A673 (cell line): ENCODE measurements at regions not wholly inside any gene's neighbourhood (a gene's known extent, or its start where the extent isn't known, plus 50 kb on each side); places are given as distances from the start of the nearest gene placed in this dataset.

Experiments used
- BruUV-seq: library from RNA; stranded (reverse); fragments of 400-500 nt; replicated peaks from 2 replicates; lab custom pipeline; 2021; lab: Mats Ljungman, UMichigan
- CTCF ChIA-PET: fragments of 300-600 bp; sonication (Branson Sonifier 250); formaldehyde crosslinking; loops from one replicate; lab custom pipeline; 2022; ENCODE audit warnings: antibody characterized with exemption; lab: Charles Lee
- POLR2A ChIA-PET: fragments of 300-600 bp; sonication (Branson Sonifier 250); formaldehyde crosslinking; loops from one replicate; lab custom pipeline; 2022; ENCODE audit warnings: antibody characterized with exemption; ENCODE audit not compliant: low non-redundant PET; lab: Charles Lee
- DNase-seq: peaks from one replicate; pipeline ENCODE4 v3.0.0-alpha.2; 2015; ENCODE audit warnings: low spot score
- H3K27ac ChIP-seq: fragments of 200-600 bp; sonication (generic); 2 replicates; pipeline ENCODE4 v1.5.1; 2016; ENCODE audit warnings: mixed run types, low read depth, mild to moderate bottlenecking, mixed read lengths, antibody characterized with exemption, low read length; ENCODE audit not compliant: poor library complexity, severe bottlenecking
- H3K27me3 ChIP-seq: fragments of 200-600 bp; sonication (generic); replicated peaks from 2 replicates; pipeline ENCODE4 v1.6.1; 2017; ENCODE audit warnings: mixed run types, low read depth, mild to moderate bottlenecking, mixed read lengths, antibody characterized with exemption, low read length; ENCODE audit not compliant: insufficient read depth, poor library complexity
- H3K36me3 ChIP-seq: fragments of 200-600 bp; sonication (generic); 2 replicates; pipeline ENCODE4 v1.6.1; 2016; ENCODE audit warnings: mixed run types, mild to moderate bottlenecking, mixed read lengths, antibody characterized with exemption, low read length; ENCODE audit not compliant: insufficient read depth, poor library complexity, severe bottlenecking
- H3K4me1 ChIP-seq: fragments of 200-600 bp; sonication (generic); 2 replicates; pipeline ENCODE4 v1.6.1; 2017; ENCODE audit warnings: mixed run types, mild to moderate bottlenecking, mixed read lengths, antibody characterized with exemption, low read length; ENCODE audit not compliant: insufficient read depth, poor library complexity, severe bottlenecking
- H3K4me3 ChIP-seq: fragments of 200-600 bp; sonication (generic); 2 replicates; pipeline ENCODE4 v1.5.1; 2016; ENCODE audit warnings: low read depth, mixed run types, mild to moderate bottlenecking, mixed read lengths, low read length; ENCODE audit not compliant: poor library complexity, severe bottlenecking
- H3K9me3 ChIP-seq: fragments of 200-600 bp; sonication (generic); 2 replicates; pipeline ENCODE4 v1.6.1; 2016; ENCODE audit warnings: mixed run types, low read depth, mild to moderate bottlenecking, mixed read lengths, antibody characterized with exemption, low read length; ENCODE audit not compliant: poor library complexity, severe bottlenecking
- CTCF ChIP-seq: fragments of 300-800, 200-600 bp; sonication (generic); conservative IDR thresholded peaks from 2 replicates; pipeline ENCODE4 v1.5.1; 2017; ENCODE audit warnings: low read depth, mild to moderate bottlenecking, antibody characterized with exemption, low read length, moderate library complexity, mixed read lengths
- EZH2 ChIP-seq: fragments of 200-600 bp; sonication (generic); IDR thresholded peaks from 2 replicates; pipeline ENCODE4 v1.6.1; 2017; ENCODE audit warnings: borderline replicate concordance, low read depth, mild to moderate bottlenecking, mixed read lengths, antibody characterized with exemption, low read length; ENCODE audit not compliant: poor library complexity, severe bottlenecking
- intact Hi-C: fragments of 100-400 bp; cut with micrococcal nuclease; formaldehyde crosslinking; loops from one replicate; pipeline ENCODE4 v1.10.0; 2022; ENCODE audit not compliant: unreplicated experiment

- BruUV-seq, result no TSS peak
- Histone ChIP-seq H3K4me3 (no peak overlapping the region), H3K27me3 (no peaks in the 10 kb centered on the region), H3K9me3 (no peaks in the 10 kb centered on the region), H3K36me3 (no peaks in the 10 kb centered on the region), H3K4me1 (no peaks in the 10 kb centered on the region), H3K27ac (no peak overlapping the region)
- DNase-seq, result no peak
- TF ChIP-seq CTCF (no peak), EZH2 (no peak)
- POLR2A ChIA-PET, result no interaction called here
- intact Hi-C loops, result no loop called here
- CTCF ChIA-PET, result no interaction called here
Observed at GRCh38 chr18:75533950-75534349, 106.4 kb upstream of the SMIM21 start.

GRCh38 chr18:75533209-75533608 is 105.7 kb upstream of the SMIM21 start:
- no peak overlapping the region for H3K27ac ChIP-seq
- CTCF ChIA-PET, result no interaction called here
- intact Hi-C loops, result no loop called here
- no TSS peak for BruUV-seq
- no peak for DNase-seq
- H3K36me3 ChIP-seq, result no peaks in the 10 kb centered on the region
- H3K9me3 ChIP-seq, result no peaks in the 10 kb centered on the region
- POLR2A ChIA-PET, result no interaction called here
- no peaks in the 10 kb centered on the region for H3K4me1 ChIP-seq
- H3K4me3 ChIP-seq, result no peak overlapping the region
- H3K27me3 ChIP-seq, result no peaks in the 10 kb centered on the region
- no peak for TF ChIP-seq EZH2

- CTCF ChIA-PET, result no interaction called here
- no peak overlapping the region for H3K27ac ChIP-seq
Observed at GRCh38 chr18:75531851-75532459, 104.5 kb upstream of the SMIM21 start.

More at GRCh38 chr18:75531851-75532459, 104.5 kb upstream of the SMIM21 start:
- Histone ChIP-seq H3K27me3 (no peaks in the 10 kb centered on the region), H3K4me1 (no peaks in the 10 kb centered on the region), H3K9me3 (no peaks in the 10 kb centered on the region), H3K4me3 (no peak overlapping the region), H3K36me3 (no peaks in the 10 kb centered on the region)
- no TSS peak for BruUV-seq
- DNase-seq, result no peak
- POLR2A ChIA-PET, result no interaction called here
- intact Hi-C loops, result no loop called here
- TF ChIP-seq CTCF (no peak), EZH2 (no peak)
